WTC11 (cell line): ENCODE measurements at regions not wholly inside any gene's neighbourhood (a gene's known extent, or its start where the extent isn't known, plus 50 kb on each side); places are given as distances from the start of the nearest gene placed in this dataset.

ENCODE experiments used
- ATAC-seq: fragments of 200-7000 bp; cut with Tn5 transposase; 2 replicates; pipeline ENCODE4 v1.10.0; 2021; ENCODE audit warnings: mild to moderate bottlenecking, moderate library complexity
- CTCF ChIA-PET: fragments of 300-600 bp; sonication (Branson Sonifier 250); formaldehyde crosslinking; loops from one replicate; lab custom pipeline; 2021; ENCODE audit warnings: antibody characterized with exemption; lab: Charles Lee
- POLR2A ChIA-PET: fragments of 350-600 bp; sonication (Branson Sonifier 250); formaldehyde crosslinking; loops from one replicate; lab custom pipeline; 2021; ENCODE audit warnings: antibody characterized with exemption; lab: Charles Lee
- DNase-seq: peaks from one replicate; pipeline ENCODE4 v3.0.0; 2021; ENCODE audit warnings: low spot score
- H3K27ac Mint-ChIP-seq: 2 replicates; pipeline ENCODE4 v1.8.0; 2021; ENCODE audit warnings: mixed read lengths
- H3K27me3 Mint-ChIP-seq: 2 replicates; pipeline ENCODE4 v1.8.0; 2021; ENCODE audit warnings: low read depth, mild to moderate bottlenecking, moderate library complexity, mixed read lengths
- H3K36me3 Mint-ChIP-seq: 2 replicates; pipeline ENCODE4 v1.8.0; 2021; ENCODE audit warnings: mixed read lengths
- H3K4me1 Mint-ChIP-seq: 2 replicates; pipeline ENCODE4 v1.8.0; 2022; ENCODE audit warnings: mixed read lengths
- H3K4me3 Mint-ChIP-seq: 2 replicates; pipeline ENCODE4 v1.8.0; 2021; ENCODE audit warnings: mild to moderate bottlenecking, moderate library complexity, mixed read lengths
- H3K9me3 Mint-ChIP-seq: 2 replicates; pipeline ENCODE4 v1.8.0; 2021; ENCODE audit warnings: mixed read lengths
- ATF6 ChIP-seq: sonication (generic); formaldehyde crosslinking; IDR thresholded peaks from 2 replicates; pipeline ENCODE4 v1.8.1; 2023; ENCODE audit warnings: mild to moderate bottlenecking, missing genetic modification reagents
- E2F5 ChIP-seq: sonication (generic); formaldehyde crosslinking; IDR thresholded peaks from 2 replicates; pipeline ENCODE4 v1.8.1; 2022; ENCODE audit warnings: mild to moderate bottlenecking, moderate library complexity, missing genetic modification reagents
- ELF4 ChIP-seq: sonication (generic); formaldehyde crosslinking; IDR thresholded peaks from 2 replicates; pipeline ENCODE4 v1.8.1; 2022; ENCODE audit warnings: low read depth, mild to moderate bottlenecking, moderate library complexity, missing genetic modification reagents
- EMX1 ChIP-seq: fragments of 250-450 bp; sonication (Bioruptor Pico); IDR thresholded peaks from 2 replicates; pipeline ENCODE4 v1.8.0; 2021; ENCODE audit warnings: mild to moderate bottlenecking
- FOXJ3 ChIP-seq: sonication (generic); formaldehyde crosslinking; IDR thresholded peaks from 2 replicates; pipeline ENCODE4 v1.9.0; 2021; ENCODE audit warnings: missing genetic modification reagents, mild to moderate bottlenecking, borderline replicate concordance
- GABPB1 ChIP-seq: sonication (generic); formaldehyde crosslinking; IDR thresholded peaks from 2 replicates; pipeline ENCODE4 v1.8.1; 2023; ENCODE audit warnings: mild to moderate bottlenecking, missing genetic modification reagents
- HMGA2 ChIP-seq: fragments of 250-450 bp; sonication (Bioruptor Pico); IDR thresholded peaks from 2 replicates; pipeline ENCODE4 v1.4.0; 2021; ENCODE audit warnings: mild to moderate bottlenecking, moderate library complexity
- JUN ChIP-seq: sonication (generic); formaldehyde crosslinking; IDR thresholded peaks from 2 replicates; pipeline ENCODE4 v1.8.0; 2023; ENCODE audit warnings: mild to moderate bottlenecking, missing genetic modification reagents
- MXD4 ChIP-seq: fragments of 250-450 bp; sonication (Bioruptor Pico); IDR thresholded peaks from 2 replicates; pipeline ENCODE4 v1.8.0; 2021; ENCODE audit warnings: mild to moderate bottlenecking, moderate library complexity, borderline replicate concordance
- NFE2L1 ChIP-seq: sonication (generic); formaldehyde crosslinking; IDR thresholded peaks from 2 replicates; pipeline ENCODE4 v1.8.1; 2023; ENCODE audit warnings: missing genetic modification reagents
- NR1H2 ChIP-seq: sonication (generic); formaldehyde crosslinking; IDR thresholded peaks from 2 replicates; pipeline ENCODE4 v1.9.0; 2021; ENCODE audit warnings: mild to moderate bottlenecking, moderate library complexity, missing genetic modification reagents
- NR2C2 ChIP-seq: sonication (generic); formaldehyde crosslinking; IDR thresholded peaks from 2 replicates; pipeline ENCODE4 v1.8.0; 2022; ENCODE audit warnings: mild to moderate bottlenecking, missing genetic modification reagents
- OVOL2 ChIP-seq: fragments of 250-450 bp; sonication (Bioruptor Pico); IDR thresholded peaks from 2 replicates; pipeline ENCODE4 v1.9.0; 2021; ENCODE audit warnings: mild to moderate bottlenecking, borderline replicate concordance
- ZNF317 ChIP-seq: sonication (generic); formaldehyde crosslinking; IDR thresholded peaks from 2 replicates; pipeline ENCODE4 v1.8.1; 2023; ENCODE audit warnings: low read depth, mild to moderate bottlenecking, moderate library complexity, missing genetic modification reagents, borderline replicate concordance
- ZNF416 ChIP-seq: fragments of 250-450 bp; sonication (Bioruptor Pico); IDR thresholded peaks from 2 replicates; pipeline ENCODE4 v1.9.0; 2021; ENCODE audit warnings: mild to moderate bottlenecking, inconsistent platforms
- ZNF512 ChIP-seq: sonication (generic); formaldehyde crosslinking; IDR thresholded peaks from 2 replicates; pipeline ENCODE4 v1.8.1; 2022; ENCODE audit warnings: missing genetic modification reagents, borderline replicate concordance
- TF ChIP-seq, protein P1 (sequence below): sonication (generic); formaldehyde crosslinking; IDR thresholded peaks from 2 replicates; pipeline ENCODE4 v1.8.1; 2023; ENCODE audit warnings: mild to moderate bottlenecking, missing genetic modification reagents, borderline replicate concordance
- TF ChIP-seq, protein P2 (sequence below): fragments of 250-450 bp; sonication (Bioruptor Pico); IDR thresholded peaks from 2 replicates; pipeline ENCODE4 v1.9.0; 2021; ENCODE audit warnings: moderate library complexity, mild to moderate bottlenecking, inconsistent platforms, borderline replicate concordance

DNA sequence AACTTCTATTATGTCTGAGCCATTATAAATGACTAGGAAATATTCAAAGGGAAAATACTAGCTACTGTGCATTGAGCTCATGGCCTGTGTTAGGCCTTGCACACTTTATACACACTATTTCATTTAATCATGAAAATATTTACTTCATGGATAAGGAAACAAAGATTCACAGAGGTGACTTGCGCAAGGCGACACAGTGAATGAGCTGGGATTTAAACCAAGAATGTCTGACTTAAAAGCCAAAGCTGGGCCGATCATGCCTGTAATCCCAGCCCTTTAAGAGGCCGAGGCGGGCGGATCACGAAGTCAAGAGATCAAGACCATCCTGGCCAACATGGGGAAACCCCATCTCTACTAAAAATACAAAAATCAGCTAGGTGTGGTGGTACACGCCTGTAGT is 231.5 kb downstream of the MIAT start:
- no peak overlapping the region for H3K4me3 Mint-ChIP-seq
- 0 out of 2 replicates have a peak, but pooled peaks cover 7% of the 10 kb centered on the region for H3K27me3 Mint-ChIP-seq
- no peaks in the 10 kb centered on the region for H3K9me3 Mint-ChIP-seq
- no peak overlapping the region for H3K27ac Mint-ChIP-seq
- ChIA-PET POLR2A (no interaction called here), CTCF (interaction anchor here (0.7 kb wide), 1 partner anchor 112 kb away, joined by 3 read pairs; no protein-coding TSS in a partner anchor)
- no peak for ATAC-seq
- no peak for TF ChIP-seq OVOL2
- no peak for TF ChIP-seq ZNF416 (CRISPR knock-in tag)
- no peak for TF ChIP-seq ZNF317 (CRISPR knock-in tag)
- TF ChIP-seq, protein P1, sequence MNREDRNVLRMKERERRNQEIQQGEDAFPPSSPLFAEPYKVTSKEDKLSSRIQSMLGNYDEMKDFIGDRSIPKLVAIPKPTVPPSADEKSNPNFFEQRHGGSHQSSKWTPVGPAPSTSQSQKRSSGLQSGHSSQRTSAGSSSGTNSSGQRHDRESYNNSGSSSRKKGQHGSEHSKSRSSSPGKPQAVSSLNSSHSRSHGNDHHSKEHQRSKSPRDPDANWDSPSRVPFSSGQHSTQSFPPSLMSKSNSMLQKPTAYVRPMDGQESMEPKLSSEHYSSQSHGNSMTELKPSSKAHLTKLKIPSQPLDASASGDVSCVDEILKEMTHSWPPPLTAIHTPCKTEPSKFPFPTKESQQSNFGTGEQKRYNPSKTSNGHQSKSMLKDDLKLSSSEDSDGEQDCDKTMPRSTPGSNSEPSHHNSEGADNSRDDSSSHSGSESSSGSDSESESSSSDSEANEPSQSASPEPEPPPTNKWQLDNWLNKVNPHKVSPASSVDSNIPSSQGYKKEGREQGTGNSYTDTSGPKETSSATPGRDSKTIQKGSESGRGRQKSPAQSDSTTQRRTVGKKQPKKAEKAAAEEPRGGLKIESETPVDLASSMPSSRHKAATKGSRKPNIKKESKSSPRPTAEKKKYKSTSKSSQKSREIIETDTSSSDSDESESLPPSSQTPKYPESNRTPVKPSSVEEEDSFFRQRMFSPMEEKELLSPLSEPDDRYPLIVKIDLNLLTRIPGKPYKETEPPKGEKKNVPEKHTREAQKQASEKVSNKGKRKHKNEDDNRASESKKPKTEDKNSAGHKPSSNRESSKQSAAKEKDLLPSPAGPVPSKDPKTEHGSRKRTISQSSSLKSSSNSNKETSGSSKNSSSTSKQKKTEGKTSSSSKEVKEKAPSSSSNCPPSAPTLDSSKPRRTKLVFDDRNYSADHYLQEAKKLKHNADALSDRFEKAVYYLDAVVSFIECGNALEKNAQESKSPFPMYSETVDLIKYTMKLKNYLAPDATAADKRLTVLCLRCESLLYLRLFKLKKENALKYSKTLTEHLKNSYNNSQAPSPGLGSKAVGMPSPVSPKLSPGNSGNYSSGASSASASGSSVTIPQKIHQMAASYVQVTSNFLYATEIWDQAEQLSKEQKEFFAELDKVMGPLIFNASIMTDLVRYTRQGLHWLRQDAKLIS (CRISPR knock-in tag) = no peak
- TF ChIP-seq EMX1 (CRISPR knock-in tag) = no peak
- no peak for TF ChIP-seq FOXJ3
- TF ChIP-seq JUN (CRISPR knock-in tag) = no peak
- no peak for TF ChIP-seq NFE2L1 (CRISPR knock-in tag)
- TF ChIP-seq HMGA2 (CRISPR knock-in tag) = no peak
- TF ChIP-seq, all 79 proteins: peak for 0
- Mint-ChIP-seq H3K4me1 (peaks cover 47% of the 10 kb centered on the region), H3K36me3 (no peaks in the 10 kb centered on the region)
- no peak for DNase-seq

DNA sequence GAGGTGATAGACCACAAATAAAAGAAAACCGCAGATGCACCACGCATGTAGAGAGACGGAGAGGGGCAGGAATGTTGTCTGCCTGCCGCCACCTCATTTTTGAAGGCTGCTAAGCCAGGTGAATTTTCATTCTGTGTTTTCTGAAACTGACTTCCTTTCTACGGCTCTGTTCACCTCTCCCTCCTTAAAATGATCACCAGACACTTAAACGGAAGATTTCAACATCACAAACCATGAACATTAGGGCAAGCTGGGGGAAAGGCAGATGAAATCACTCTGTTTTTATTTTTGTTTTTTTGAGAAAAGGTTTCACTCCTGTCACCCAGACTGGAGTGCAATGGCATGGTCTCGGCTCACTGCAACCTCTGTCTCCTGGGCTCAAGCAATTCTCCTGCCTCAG is 232.4 kb downstream of the MIAT start:
- CTCF ChIA-PET = interaction anchor here (0.7 kb wide), 1 partner anchor 113 kb away, joined by 3 read pairs; no protein-coding TSS in a partner anchor

More for the DNA sequence above, 232.4 kb downstream of the MIAT start:
- no peak overlapping the region for H3K4me3 Mint-ChIP-seq
- H3K36me3 Mint-ChIP-seq = no peaks in the 10 kb centered on the region
- 0 out of 2 replicates have a peak, but pooled peaks cover 7% of the 10 kb centered on the region for H3K27me3 Mint-ChIP-seq
- TF ChIP-seq ATF6 (no peak), ZNF512 (CRISPR knock-in tag) (no peak), ELF4 (no peak), ZNF317 (CRISPR knock-in tag) (no peak), NR2C2 (CRISPR knock-in tag) (no peak), NR1H2 (CRISPR knock-in tag) (no peak), E2F5 (CRISPR knock-in tag) (no peak), MXD4 (CRISPR knock-in tag) (no peak), GABPB1 (CRISPR knock-in tag) (no peak)
- TF ChIP-seq, protein P2, sequence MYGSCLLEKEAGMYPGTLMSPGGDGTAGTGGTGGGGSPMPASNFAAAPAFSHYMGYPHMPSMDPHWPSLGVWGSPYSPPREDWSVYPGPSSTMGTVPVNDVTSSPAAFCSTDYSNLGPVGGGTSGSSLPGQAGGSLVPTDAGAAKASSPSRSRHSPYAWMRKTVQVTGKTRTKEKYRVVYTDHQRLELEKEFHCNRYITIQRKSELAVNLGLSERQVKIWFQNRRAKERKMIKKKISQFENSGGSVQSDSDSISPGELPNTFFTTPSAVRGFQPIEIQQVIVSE (CRISPR knock-in tag) = no peak
- no peak for DNase-seq
- ATAC-seq = no peak
- no peak overlapping the region; the same call in 1 of the 2 replicates for H3K27ac Mint-ChIP-seq
- peaks cover 54% of the 10 kb centered on the region for H3K4me1 Mint-ChIP-seq
- H3K9me3 Mint-ChIP-seq = no peaks in the 10 kb centered on the region
- POLR2A ChIA-PET = no interaction called here
